ENCODE measurements at regions not wholly inside any gene's neighbourhood (a gene's known extent, or its start where the extent isn't known, plus 50 kb on each side); places are given as distances from the start of the nearest gene placed in this dataset.

GRCh38 chr18:29780816-29781215 lies 1261.7 kb downstream of the DSC3 start:
- no peak overlapping the region for H3K4me2 ChIP-seq (ENCODE audit: low read length)
- no peaks in the 10 kb centered on the region for H3F3A ChIP-seq (ENCODE audit: control insufficient read depth, insufficient read depth)
- no peaks in the 10 kb centered on the region for H3K9me2 ChIP-seq (replicated peaks; ENCODE audit: control insufficient read depth, low read length)
- H3K9me3 ChIP-seq (ENCODE audit: control insufficient read depth, insufficient read depth, low read length), result no peaks in the 10 kb centered on the region
- no peak overlapping the region for H3K4me3 ChIP-seq (ENCODE audit: low read length)
- H3K79me2 ChIP-seq (ENCODE audit: control insufficient read depth, low read length), result no peaks in the 10 kb centered on the region
- TF ChIP-seq EZH2phosphoT487 (IDR thresholded peaks at IDR 0.05; ENCODE audit: borderline replicate concordance, low read length), result no peak
- TF ChIP-seq CTCF (IDR thresholded peaks at IDR 0.05; ENCODE audit: low read depth, low read length, poor library complexity, severe bottlenecking), result no peak
- no peaks in the 10 kb centered on the region for H4K20me1 ChIP-seq (ENCODE audit: control insufficient read depth, insufficient read depth, low read depth, low read length)
- H3K4me1 ChIP-seq (ENCODE audit: control insufficient read depth, low read length), result no peaks in the 10 kb centered on the region
- H3K27me3 ChIP-seq (ENCODE audit: control insufficient read depth, low read length), result no peaks in the 10 kb centered on the region
- no peak overlapping the region for H3K27ac ChIP-seq (ENCODE audit: low read depth, low read length)
- H3K36me3 ChIP-seq (ENCODE audit: control insufficient read depth, low read length), result no peaks in the 10 kb centered on the region

GRCh38 chr18:29779096-29779495 lies 1263.4 kb downstream of the DSC3 start:
- Histone ChIP-seq H3K27ac (ENCODE audit: low read depth, low read length) (no peak overlapping the region), H3K4me2 (ENCODE audit: low read length) (no peak overlapping the region), H3K9me2 (replicated peaks; ENCODE audit: control insufficient read depth, low read length) (no peaks in the 10 kb centered on the region), H3K36me3 (ENCODE audit: control insufficient read depth, low read length) (no peaks in the 10 kb centered on the region), H3F3A (ENCODE audit: control insufficient read depth, insufficient read depth) (no peaks in the 10 kb centered on the region), H4K20me1 (ENCODE audit: control insufficient read depth, insufficient read depth, low read depth, low read length) (no peaks in the 10 kb centered on the region), H3K4me1 (ENCODE audit: control insufficient read depth, low read length) (no peaks in the 10 kb centered on the region), H3K4me3 (ENCODE audit: low read length) (no peak overlapping the region), H3K27me3 (ENCODE audit: control insufficient read depth, low read length) (no peaks in the 10 kb centered on the region), H3K79me2 (ENCODE audit: control insufficient read depth, low read length) (no peaks in the 10 kb centered on the region), H3K9me3 (ENCODE audit: control insufficient read depth, insufficient read depth, low read length) (no peaks in the 10 kb centered on the region)
- no peak for TF ChIP-seq CTCF (IDR thresholded peaks at IDR 0.05; ENCODE audit: low read depth, low read length, poor library complexity, severe bottlenecking)
- no peak for TF ChIP-seq EZH2phosphoT487 (IDR thresholded peaks at IDR 0.05; ENCODE audit: borderline replicate concordance, low read length)

GRCh38 chr18:29753379-29753778 lies 1289.2 kb downstream of the DSC3 start:
- Histone ChIP-seq H3K36me3 (ENCODE audit: control insufficient read depth, low read length) (no peaks in the 10 kb centered on the region), H3K27me3 (ENCODE audit: control insufficient read depth, low read length) (no peaks in the 10 kb centered on the region), H3K27ac (ENCODE audit: low read depth, low read length) (no peak overlapping the region), H3K4me1 (ENCODE audit: control insufficient read depth, low read length) (no peaks in the 10 kb centered on the region), H3K9me3 (ENCODE audit: control insufficient read depth, insufficient read depth, low read length) (no peaks in the 10 kb centered on the region), H3K4me2 (ENCODE audit: low read length) (no peak overlapping the region), H3K79me2 (ENCODE audit: control insufficient read depth, low read length) (no peaks in the 10 kb centered on the region), H3F3A (ENCODE audit: control insufficient read depth, insufficient read depth) (no peaks in the 10 kb centered on the region), H3K4me3 (ENCODE audit: low read length) (no peak overlapping the region), H4K20me1 (ENCODE audit: control insufficient read depth, insufficient read depth, low read depth, low read length) (no peaks in the 10 kb centered on the region), H3K9me2 (replicated peaks; ENCODE audit: control insufficient read depth, low read length) (no peaks in the 10 kb centered on the region; the same call in 1 of the 2 replicates)
- no peak for TF ChIP-seq CTCF (IDR thresholded peaks at IDR 0.05; ENCODE audit: low read depth, low read length, poor library complexity, severe bottlenecking)
- TF ChIP-seq EZH2phosphoT487 (IDR thresholded peaks at IDR 0.05; ENCODE audit: borderline replicate concordance, low read length), result no peak

GRCh38 chr18:29749704-29750103 lies 1292.8 kb downstream of the DSC3 start:
- H3K27me3 ChIP-seq (ENCODE audit: control insufficient read depth, low read length), result no peaks in the 10 kb centered on the region
- no peaks in the 10 kb centered on the region for H4K20me1 ChIP-seq (ENCODE audit: control insufficient read depth, insufficient read depth, low read depth, low read length)
- no peak overlapping the region for H3K27ac ChIP-seq (ENCODE audit: low read depth, low read length)
- H3F3A ChIP-seq (ENCODE audit: control insufficient read depth, insufficient read depth), result no peaks in the 10 kb centered on the region
- H3K9me3 ChIP-seq (ENCODE audit: control insufficient read depth, insufficient read depth, low read length), result no peaks in the 10 kb centered on the region
- H3K4me1 ChIP-seq (ENCODE audit: control insufficient read depth, low read length), result no peaks in the 10 kb centered on the region
- H3K4me2 ChIP-seq (ENCODE audit: low read length), result no peak overlapping the region
- TF ChIP-seq CTCF (IDR thresholded peaks at IDR 0.05; ENCODE audit: low read depth, low read length, poor library complexity, severe bottlenecking), result no peak
- no peak for TF ChIP-seq EZH2phosphoT487 (IDR thresholded peaks at IDR 0.05; ENCODE audit: borderline replicate concordance, low read length)
- H3K4me3 ChIP-seq (ENCODE audit: low read length), result no peak overlapping the region
- no peaks in the 10 kb centered on the region for H3K79me2 ChIP-seq (ENCODE audit: control insufficient read depth, low read length)
- H3K36me3 ChIP-seq (ENCODE audit: control insufficient read depth, low read length), result no peaks in the 10 kb centered on the region
- H3K9me2 ChIP-seq (replicated peaks; ENCODE audit: control insufficient read depth, low read length), result no peaks in the 10 kb centered on the region; the same call in 1 of the 2 replicates

Measured in DOHH2 (cell line).